Mucosa of descending colon (tissue), 3 donors: ENCODE measurements at regions not wholly inside any gene's neighbourhood (a gene's known extent, or its start where the extent isn't known, plus 50 kb on each side); places are given as distances from the start of the nearest gene placed in this dataset.

Source experiments
- ATAC-seq: fragments of 200-7000 bp; cut with Tn5 transposase; one replicate; pipeline ENCODE4 v1.9.1; 2020; ENCODE audit warnings: mild to moderate bottlenecking, moderate library complexity
- DNase-seq, 3 donors: peaks; one replicate each; pipeline ENCODE4 v3.0.0-alpha.2; 2020
- H3K36me3 ChIP-seq: fragments of 200-600 bp; one replicate; pipeline ENCODE4 v1.8.0; 2021; ENCODE audit warnings: low read depth, mild to moderate bottlenecking
- H3K4me1 ChIP-seq: fragments of 200-600 bp; one replicate; pipeline ENCODE4 v1.8.0; 2021; ENCODE audit warnings: low read depth, mild to moderate bottlenecking
- H3K4me3 ChIP-seq: fragments of 200-600 bp; one replicate; pipeline ENCODE4 v1.8.0; 2021; ENCODE audit warnings: mild to moderate bottlenecking
- H3K9me3 ChIP-seq: fragments of 200-600 bp; one replicate; pipeline ENCODE4 v1.8.0; 2021; ENCODE audit warnings: mild to moderate bottlenecking
- intact Hi-C, 2 donors: fragments of 100-400 bp; cut with DNase I in 1 of 2; cut with micrococcal nuclease in 1 of 2; formaldehyde crosslinking; loops; one replicate each; pipeline versions ENCODE4 v1.11.0 to v1.11.1; 2022; cut with DNase I, micrococcal nuclease
- TF ChIP-seq, protein P1 (sequence below): fragments of 200-600 bp; IDR thresholded peaks from one replicate; pipeline ENCODE4 v1.8.0; 2022; ENCODE audit warnings: antibody characterized with exemption, mild to moderate bottlenecking
- donor health status: DM: no; HTN: no; CAD: no; lungs with moderate emphysema.
- donor health status: DM: no; HTN: no; CAD: no.
- donor health status: DM: no; HTN: yes; CAD: no.

DNA sequence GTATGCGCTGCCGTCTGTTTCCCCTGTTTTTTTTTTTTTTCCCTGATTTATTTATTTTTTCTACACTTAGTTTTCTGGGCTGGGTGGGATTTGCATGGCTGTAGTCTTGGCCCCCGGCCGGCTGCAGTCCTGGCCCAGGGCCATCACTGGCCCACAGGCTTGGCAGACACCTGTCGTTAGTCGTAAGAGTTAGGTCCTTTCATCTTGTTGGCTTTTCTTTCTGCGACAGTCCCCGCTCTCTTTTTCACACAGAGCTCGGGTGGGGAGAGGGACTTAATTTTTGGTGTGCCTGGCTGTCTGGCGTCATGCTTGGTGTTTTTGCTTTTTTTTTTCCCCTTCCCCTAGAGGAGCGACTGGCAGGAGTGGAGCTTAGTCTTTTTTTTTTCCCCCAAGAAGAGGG lies 183.4 kb downstream of the KLF13 start:
- H3K4me1 ChIP-seq: no peaks in the 10 kb centered on the region
- intact Hi-C loops: no loop called here
- H3K4me3 ChIP-seq: no peak overlapping the region
- DNase-seq: no peak
- no peaks in the 10 kb centered on the region for H3K36me3 ChIP-seq
- ATAC-seq: no peak
- TF ChIP-seq, protein P1, sequence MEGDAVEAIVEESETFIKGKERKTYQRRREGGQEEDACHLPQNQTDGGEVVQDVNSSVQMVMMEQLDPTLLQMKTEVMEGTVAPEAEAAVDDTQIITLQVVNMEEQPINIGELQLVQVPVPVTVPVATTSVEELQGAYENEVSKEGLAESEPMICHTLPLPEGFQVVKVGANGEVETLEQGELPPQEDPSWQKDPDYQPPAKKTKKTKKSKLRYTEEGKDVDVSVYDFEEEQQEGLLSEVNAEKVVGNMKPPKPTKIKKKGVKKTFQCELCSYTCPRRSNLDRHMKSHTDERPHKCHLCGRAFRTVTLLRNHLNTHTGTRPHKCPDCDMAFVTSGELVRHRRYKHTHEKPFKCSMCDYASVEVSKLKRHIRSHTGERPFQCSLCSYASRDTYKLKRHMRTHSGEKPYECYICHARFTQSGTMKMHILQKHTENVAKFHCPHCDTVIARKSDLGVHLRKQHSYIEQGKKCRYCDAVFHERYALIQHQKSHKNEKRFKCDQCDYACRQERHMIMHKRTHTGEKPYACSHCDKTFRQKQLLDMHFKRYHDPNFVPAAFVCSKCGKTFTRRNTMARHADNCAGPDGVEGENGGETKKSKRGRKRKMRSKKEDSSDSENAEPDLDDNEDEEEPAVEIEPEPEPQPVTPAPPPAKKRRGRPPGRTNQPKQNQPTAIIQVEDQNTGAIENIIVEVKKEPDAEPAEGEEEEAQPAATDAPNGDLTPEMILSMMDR: no peak
- H3K9me3 ChIP-seq: peaks cover 2% of the 10 kb centered on the region

DNA sequence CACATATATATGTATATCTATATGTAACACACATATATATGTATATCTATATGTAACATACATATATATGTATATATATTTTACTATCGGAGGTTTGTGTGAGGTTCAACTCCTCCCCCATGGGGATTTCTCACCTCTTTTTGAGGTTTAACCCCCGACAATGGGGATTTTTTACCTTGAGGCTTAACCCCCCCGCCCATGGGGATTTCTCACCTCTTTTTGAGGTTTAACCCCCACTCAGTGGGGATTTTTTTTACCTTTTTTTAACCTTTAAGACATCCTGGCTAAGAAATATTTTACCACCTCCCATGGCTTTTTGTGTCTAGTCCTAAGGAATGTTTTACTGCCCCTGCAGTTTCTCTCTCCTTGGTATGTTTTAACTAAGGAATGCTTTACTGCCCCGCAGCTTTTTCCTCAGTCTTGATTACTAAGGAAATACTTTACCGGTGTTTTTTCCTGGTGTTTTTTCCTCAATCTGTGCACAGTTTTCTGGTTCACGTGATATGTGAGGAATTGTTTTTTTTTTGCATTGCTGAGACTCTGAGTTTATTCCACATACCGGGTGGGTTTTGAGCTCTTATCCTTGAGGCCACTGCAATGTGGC lies 185.2 kb downstream of the KLF13 start:
- H3K4me1 ChIP-seq: no peaks in the 10 kb centered on the region
- DNase-seq (no peak), ATAC-seq (no peak)
- intact Hi-C loops: no loop called here
- H3K9me3 ChIP-seq: peaks cover 2% of the 10 kb centered on the region
- no peaks in the 10 kb centered on the region for H3K36me3 ChIP-seq
- no peak overlapping the region for H3K4me3 ChIP-seq
- TF ChIP-seq, protein P1: no peak

DNA sequence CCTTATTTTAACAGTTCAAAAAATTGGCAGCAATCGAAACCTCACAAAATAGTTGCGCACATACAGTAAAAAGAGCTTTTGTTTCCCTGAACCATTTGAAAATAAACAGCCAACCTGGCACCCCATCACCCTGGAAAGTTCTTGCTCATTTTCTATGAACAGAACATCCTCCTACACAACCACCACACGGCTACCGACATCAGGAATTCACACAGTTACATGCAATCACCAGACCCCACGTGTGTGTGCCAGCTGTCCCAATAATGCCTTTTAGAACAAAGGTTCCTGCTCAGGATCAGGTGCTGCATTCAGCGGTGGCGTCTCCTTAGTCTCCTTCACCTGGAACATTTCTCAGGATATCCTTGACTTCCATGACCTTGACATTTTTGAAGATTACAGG lies 186.5 kb downstream of the KLF13 start:
- H3K9me3 ChIP-seq: peaks cover 2% of the 10 kb centered on the region
- no peak for ATAC-seq
- H3K4me1 ChIP-seq: no peaks in the 10 kb centered on the region
- no peak overlapping the region for H3K4me3 ChIP-seq
- no peaks in the 10 kb centered on the region for H3K36me3 ChIP-seq
- TF ChIP-seq, protein P1: no peak
- intact Hi-C loops: no loop called here
- no peak for DNase-seq

DNA sequence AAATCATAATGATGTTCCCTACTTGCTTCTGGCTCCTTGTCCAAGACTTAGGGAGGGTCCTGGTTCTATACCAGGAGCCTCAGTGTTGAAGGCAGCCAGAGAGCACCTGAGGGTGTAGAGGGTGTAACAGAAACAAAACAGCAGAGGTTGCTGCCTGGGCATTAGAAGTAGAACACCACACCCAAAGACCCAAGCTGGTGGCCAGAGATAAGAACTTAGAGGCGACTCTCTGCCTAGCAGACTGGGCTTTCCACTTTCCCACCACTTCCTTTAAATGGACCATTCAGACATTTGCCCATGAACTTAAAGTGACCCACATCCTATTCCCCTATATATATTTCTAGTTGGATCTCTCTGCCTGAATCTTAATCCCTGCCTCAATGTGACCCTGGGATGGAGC lies 189.8 kb downstream of the KLF13 start:
- Histone ChIP-seq H3K4me3 (no peak overlapping the region), H3K9me3 (no peaks in the 10 kb centered on the region), H3K4me1 (no peaks in the 10 kb centered on the region), H3K36me3 (no peaks in the 10 kb centered on the region)
- ATAC-seq: no peak
- DNase-seq: no peak
- intact Hi-C loops: no loop called here
- TF ChIP-seq, protein P1: no peak

- no peaks in the 10 kb centered on the region for H3K9me3 ChIP-seq
- H3K4me1 ChIP-seq: no peaks in the 10 kb centered on the region
- ATAC-seq (no peak), DNase-seq (no peak)
- no peak overlapping the region for H3K4me3 ChIP-seq
- intact Hi-C loops: no loop called here
- H3K36me3 ChIP-seq: no peaks in the 10 kb centered on the region
- TF ChIP-seq, protein P1: no peak
These were observed 190.2 kb downstream of the KLF13 start for GRCh38 chr15:31516874-31517273.

GRCh38 chr15:31517711-31518110 lies 191.1 kb downstream of the KLF13 start:
- intact Hi-C loops: no loop called here
- DNase-seq (no peak), ATAC-seq (no peak)
- Histone ChIP-seq H3K36me3 (no peaks in the 10 kb centered on the region), H3K4me1 (no peaks in the 10 kb centered on the region), H3K9me3 (no peaks in the 10 kb centered on the region), H3K4me3 (no peak overlapping the region)
- TF ChIP-seq, protein P1: no peak
